ENCODE measurements at regions not wholly inside any gene's neighbourhood (a gene's known extent, or its start where the extent isn't known, plus 50 kb on each side); places are given as distances from the start of the nearest gene placed in this dataset.
"Not testable (repeated sequence)": the region's sequence is repeated elsewhere in the genome, so short reads cannot be mapped to it uniquely, and the experiment has no call there.

DNA sequence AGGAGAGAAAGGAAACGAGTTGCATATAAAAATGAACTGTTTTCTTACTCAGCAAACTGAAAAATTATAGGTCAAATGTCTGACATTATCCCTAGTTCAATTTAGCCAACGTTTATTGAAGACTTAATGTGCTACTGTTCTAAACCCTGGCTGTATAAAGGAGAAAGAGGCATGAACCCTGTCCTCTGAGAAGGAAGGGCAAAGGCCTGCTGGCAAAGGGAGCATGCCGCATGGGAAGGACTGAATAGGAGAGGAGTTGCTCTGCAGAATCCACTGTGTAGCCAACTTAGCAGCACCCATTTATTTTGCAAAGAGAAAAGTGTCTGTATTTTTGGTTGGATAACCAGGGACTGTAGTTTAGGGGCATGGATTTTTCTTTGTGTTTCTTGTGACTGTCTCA is 132.5 kb downstream of the GOSR1 start:
- H3K36me3 ChIP-seq; DNase-seq; H3K4me1 ChIP-seq; H3K27ac ChIP-seq; H3K4me3 ChIP-seq; H3K27me3 ChIP-seq; H3K9me3 ChIP-seq; intact Hi-C loops (cut with DNase I): not testable (repeated sequence)
- peak; percentile 78 to 97 (median 86) for ATAC-seq
- 36% methylated on average over 2 of the region's 3 CpGs for WGBS (ENCODE audit: insufficient coverage, low coverage, low lambda C conversion rate, missing lambda C conversion rate)

DNA sequence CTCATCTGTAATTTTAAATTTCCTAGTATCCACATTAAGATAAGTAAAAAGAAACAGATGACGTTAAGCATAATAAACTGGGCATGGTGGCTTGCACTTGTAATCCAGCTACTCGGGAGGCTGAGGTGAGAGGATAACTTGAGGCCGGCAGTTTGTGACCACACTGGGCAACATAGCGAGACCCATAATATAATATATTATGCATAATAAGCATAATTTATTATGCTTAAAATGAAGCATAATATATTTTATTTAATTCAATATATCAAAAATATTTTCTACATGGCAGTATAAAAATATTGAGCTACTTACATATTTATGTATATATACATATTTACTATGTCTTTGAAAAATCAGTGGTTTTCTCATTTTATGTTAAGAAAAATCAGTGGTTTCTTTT is 128.3 kb downstream of the GOSR1 start:
- ATAC-seq (no peak), DNase-seq (no peak)
- Histone ChIP-seq H3K27ac (no peak overlapping the region), H3K4me1 (peaks cover 0 to 3% (median 0%) of the 10 kb centered on the region in 4 donors), H3K27me3 (no peaks in the 10 kb centered on the region), H3K36me3 (no peaks in the 10 kb centered on the region), H3K9me3 (no peaks in the 10 kb centered on the region), H3K4me3 (no peak overlapping the region)
- TF ChIP-seq, protein P1, sequence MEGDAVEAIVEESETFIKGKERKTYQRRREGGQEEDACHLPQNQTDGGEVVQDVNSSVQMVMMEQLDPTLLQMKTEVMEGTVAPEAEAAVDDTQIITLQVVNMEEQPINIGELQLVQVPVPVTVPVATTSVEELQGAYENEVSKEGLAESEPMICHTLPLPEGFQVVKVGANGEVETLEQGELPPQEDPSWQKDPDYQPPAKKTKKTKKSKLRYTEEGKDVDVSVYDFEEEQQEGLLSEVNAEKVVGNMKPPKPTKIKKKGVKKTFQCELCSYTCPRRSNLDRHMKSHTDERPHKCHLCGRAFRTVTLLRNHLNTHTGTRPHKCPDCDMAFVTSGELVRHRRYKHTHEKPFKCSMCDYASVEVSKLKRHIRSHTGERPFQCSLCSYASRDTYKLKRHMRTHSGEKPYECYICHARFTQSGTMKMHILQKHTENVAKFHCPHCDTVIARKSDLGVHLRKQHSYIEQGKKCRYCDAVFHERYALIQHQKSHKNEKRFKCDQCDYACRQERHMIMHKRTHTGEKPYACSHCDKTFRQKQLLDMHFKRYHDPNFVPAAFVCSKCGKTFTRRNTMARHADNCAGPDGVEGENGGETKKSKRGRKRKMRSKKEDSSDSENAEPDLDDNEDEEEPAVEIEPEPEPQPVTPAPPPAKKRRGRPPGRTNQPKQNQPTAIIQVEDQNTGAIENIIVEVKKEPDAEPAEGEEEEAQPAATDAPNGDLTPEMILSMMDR (IDR thresholded peaks at IDR 0.05): no peak
- TF ChIP-seq POLR2A (IDR thresholded peaks at IDR 0.05): no peak
- WGBS (ENCODE audit: insufficient coverage, low coverage, low lambda C conversion rate, missing lambda C conversion rate): 94% methylated on average over 4 of the region's 4 CpGs
- intact Hi-C loops (cut with DNase I): no loop called here

DNA sequence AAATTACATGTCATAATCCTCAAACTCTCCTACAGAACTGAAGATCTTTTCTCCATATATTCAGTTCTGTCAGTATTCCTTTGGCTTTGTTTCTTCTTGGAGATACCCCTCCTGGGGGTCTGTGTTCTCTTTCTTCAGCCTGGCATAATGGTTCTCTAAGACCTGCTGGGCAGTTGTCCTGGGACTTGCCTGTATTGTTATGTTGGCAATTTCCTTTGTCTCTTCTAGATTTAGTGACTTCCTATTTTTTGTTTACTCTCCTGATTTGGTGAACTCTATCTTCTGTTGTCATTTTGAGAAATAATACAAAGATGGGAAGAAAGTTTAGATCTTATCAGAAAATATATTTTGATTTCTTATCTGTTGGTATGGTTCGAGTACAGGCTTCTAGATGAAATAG is 127.8 kb downstream of the GOSR1 start:
- DNase-seq (no peak), ATAC-seq (no peak)
- H3K4me3 ChIP-seq: no peak overlapping the region
- no peaks in the 10 kb centered on the region for H3K27me3 ChIP-seq
- no peaks in the 10 kb centered on the region for H3K9me3 ChIP-seq
- intact Hi-C loops (cut with DNase I): no loop called here
- 73% methylated on average over 1 of the region's 1 CpG for WGBS (ENCODE audit: insufficient coverage, low coverage, low lambda C conversion rate, missing lambda C conversion rate)
- H3K27ac ChIP-seq: no peak overlapping the region
- peaks cover 0 to 3% (median 0%) of the 10 kb centered on the region in 4 donors for H3K4me1 ChIP-seq
- TF ChIP-seq, protein P1 (IDR thresholded peaks at IDR 0.05): no peak
- no peak for TF ChIP-seq POLR2A (IDR thresholded peaks at IDR 0.05)
- no peaks in the 10 kb centered on the region for H3K36me3 ChIP-seq

DNA sequence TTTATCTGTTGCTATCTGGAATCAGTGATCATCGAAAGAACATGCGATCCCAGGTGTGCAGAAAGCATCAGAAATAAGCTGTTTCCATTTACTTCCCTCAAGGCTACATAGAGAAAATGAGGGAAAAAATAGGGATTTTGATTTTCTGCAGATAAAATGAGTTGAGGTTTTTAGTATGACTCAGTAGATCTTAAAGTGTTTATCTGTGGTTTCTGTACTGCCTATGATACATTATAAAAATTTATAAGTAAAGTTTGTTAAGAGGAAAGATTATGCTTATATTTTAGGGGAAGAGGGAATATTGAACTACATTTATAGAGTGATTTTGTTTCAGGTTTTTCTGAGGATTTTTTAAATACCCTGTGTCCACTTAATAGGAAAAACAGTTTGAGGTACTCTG is 125.2 kb downstream of the GOSR1 start:
- H3K36me3 ChIP-seq; H3K27me3 ChIP-seq; H3K27ac ChIP-seq; DNase-seq; H3K4me3 ChIP-seq; intact Hi-C loops (cut with DNase I); H3K9me3 ChIP-seq; H3K4me1 ChIP-seq; ATAC-seq: not testable (repeated sequence)
- WGBS (ENCODE audit: insufficient coverage, low coverage, low lambda C conversion rate, missing lambda C conversion rate): 100% methylated on average over 2 of the region's 2 CpGs

DNA sequence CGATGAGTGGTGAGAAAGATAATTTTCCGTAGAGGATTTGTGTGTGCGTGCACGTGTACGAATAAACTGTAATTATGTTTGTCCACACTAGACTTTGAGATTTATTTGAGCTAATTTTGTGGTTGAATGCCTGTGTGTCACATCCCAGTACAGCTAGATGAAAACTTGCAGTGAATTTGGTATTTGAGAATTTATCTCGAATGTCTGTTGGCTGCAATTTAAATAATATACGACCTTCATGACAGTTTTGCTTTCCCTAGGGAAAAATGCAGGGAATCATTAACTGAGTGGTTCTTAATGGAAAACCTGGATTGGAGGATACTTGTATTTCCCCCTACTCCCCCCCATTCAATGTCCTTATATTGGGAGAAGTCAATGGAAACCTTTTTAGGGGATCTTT is 124.8 kb downstream of the GOSR1 start:
- H3K4me3 ChIP-seq; H3K4me1 ChIP-seq; H3K9me3 ChIP-seq; ATAC-seq; H3K36me3 ChIP-seq; DNase-seq; intact Hi-C loops (cut with DNase I); H3K27ac ChIP-seq; H3K27me3 ChIP-seq: not testable (repeated sequence)
- WGBS (ENCODE audit: insufficient coverage, low coverage, low lambda C conversion rate, missing lambda C conversion rate): 62% methylated on average over 7 of the region's 7 CpGs

DNA sequence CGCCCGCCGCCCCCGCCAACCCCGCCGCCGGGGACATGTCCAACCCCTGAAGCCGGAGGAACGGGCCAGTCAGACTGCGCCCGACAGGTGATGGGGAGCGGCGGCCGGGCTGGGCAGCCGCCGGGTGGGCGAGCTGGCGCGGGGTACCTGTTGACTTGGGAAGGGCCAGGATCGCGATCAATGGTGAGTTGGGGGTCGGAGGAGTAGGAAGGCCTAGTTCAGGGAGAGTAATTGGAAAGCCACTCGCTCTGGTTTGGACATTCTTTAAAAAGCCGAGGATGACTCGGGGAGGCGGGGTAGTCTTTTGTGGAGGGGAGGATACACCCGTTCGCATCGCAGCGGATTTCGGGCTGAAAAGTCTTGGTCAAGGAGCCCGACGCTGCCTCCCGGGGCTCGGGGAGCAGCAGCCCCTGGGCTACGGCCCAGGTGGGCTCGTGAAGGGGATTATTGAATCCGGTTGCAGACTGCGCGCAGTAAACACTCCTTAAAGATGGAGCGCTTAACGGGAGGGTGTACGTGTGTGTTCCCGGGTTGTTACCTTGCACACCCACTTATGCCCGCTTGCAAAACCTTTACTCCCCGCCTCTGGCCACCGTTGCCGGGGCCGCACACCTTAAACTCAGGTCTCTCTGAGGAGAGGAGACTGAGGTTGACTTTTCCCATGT is 123.8 kb downstream of the GOSR1 start:
- 0% methylated on average over 19 of the region's 49 CpGs for WGBS (ENCODE audit: insufficient coverage, low coverage, low lambda C conversion rate, missing lambda C conversion rate)
- H3K4me3 ChIP-seq: peak overlapping the region; percentile 72 to 90 (median 78)
- DNase-seq (peak in 1 of 3 donors; percentile 25), ATAC-seq (peak; percentile 0 to 17 (median 9))
- H3K9me3 ChIP-seq: no peaks in the 10 kb centered on the region
- peaks cover 0 to 5% (median 0%) of the 10 kb centered on the region in 4 donors for H3K4me1 ChIP-seq
- TF ChIP-seq, protein P1 (IDR thresholded peaks at IDR 0.05): no peak
- no peak for TF ChIP-seq POLR2A (IDR thresholded peaks at IDR 0.05)
- intact Hi-C loops (cut with DNase I): no loop called here
- peak overlapping the region; percentile 86 to 92 (median 89) for H3K27ac ChIP-seq
- no peaks in the 10 kb centered on the region for H3K27me3 ChIP-seq
- no peaks in the 10 kb centered on the region for H3K36me3 ChIP-seq
